GM12878 (cell line): ENCODE measurements at regions not wholly inside any gene's neighbourhood (a gene's known extent, or its start where the extent isn't known, plus 50 kb on each side); places are given as distances from the start of the nearest gene placed in this dataset.

ENCODE experiments used
- ATAC-seq: fragments of 200-7000 bp; cut with Tn5 transposase; 3 replicates; pipeline ENCODE4 v1.9.1; 2020; ENCODE audit warnings: mild to moderate bottlenecking, moderate library complexity
- BruUV-seq: library from RNA; stranded (reverse); fragments of 400-500 nt; replicated peaks from 2 replicates; lab custom pipeline; 2021; lab: Mats Ljungman, UMichigan
- CTCF ChIA-PET: fragments of 300-600 bp; sonication (Branson Sonifier 250); formaldehyde crosslinking; extraction: SDS; loops from one replicate; lab custom pipeline; 2021; ENCODE audit warnings: inconsistent platforms; lab: Yijun Ruan, JAX
- POLR2A ChIA-PET: fragments of 350-600 bp; formaldehyde crosslinking; extraction: SDS; loops from one replicate; lab custom pipeline; 2021; ENCODE audit warnings: inconsistent platforms; lab: Charles Lee
- RAD21 ChIA-PET: fragments of 300-600 bp; sonication (Branson Sonifier 250); formaldehyde crosslinking; loops from one replicate; lab custom pipeline; 2023; ENCODE audit warnings: antibody characterized with exemption; ENCODE audit not compliant: unreplicated experiment; lab: Charles Lee
- SMC1A ChIA-PET: fragments of 300-600 bp; sonication (Branson Sonifier 250); formaldehyde crosslinking; loops from one replicate; lab custom pipeline; 2023; ENCODE audit not compliant: unreplicated experiment, uncharacterized antibody; lab: Charles Lee
- DNase-seq: peaks from one replicate; pipeline ENCODE4 v3.0.0-alpha.2; 2011; ENCODE audit warnings: low read depth, low spot score
- FAIRE-seq: peaks from 3 replicates; lab custom pipeline; 2011; peaks lifted over from hg19 to GRCh38; lab: Jason Lieb, UNC
- H2AFZ ChIP-seq: 2 replicates; pipeline ENCODE4 v1.6.0; 2011; ENCODE audit warnings: low read depth, low read length, control low read depth; ENCODE audit not compliant: control insufficient read depth
- H3K27ac ChIP-seq: 2 replicates; pipeline ENCODE4 v1.5.1; 2011; ENCODE audit warnings: control low read depth; ENCODE audit not compliant: control insufficient read depth, insufficient read depth
- H3K27me3 ChIP-seq, 2 experiments: replicated peaks in 1 of 2; 2 replicates each; pipeline versions ENCODE4 v1.6.0 to v1.6.1; 2011; ENCODE audit warnings: low read length in 1 of 2; ENCODE audit not compliant: control insufficient read depth in 2 of 2, insufficient read depth in 2 of 2
- H3K36me3 ChIP-seq, 2 experiments: 2 replicates each; pipeline ENCODE4 v1.5.1; 2011; ENCODE audit warnings: low read length in 1 of 2; ENCODE audit not compliant: control insufficient read depth in 2 of 2, insufficient read depth in 2 of 2
- H3K4me1 ChIP-seq: 2 replicates; pipeline ENCODE4 v1.6.1; 2011; ENCODE audit warnings: mild to moderate bottlenecking, low read length, moderate library complexity, mixed read lengths; ENCODE audit not compliant: control insufficient read depth, insufficient read depth
- H3K4me2 ChIP-seq: 2 replicates; pipeline ENCODE4 v1.6.0; 2011; ENCODE audit warnings: control low read depth; ENCODE audit not compliant: control insufficient read depth, insufficient read depth
- H3K4me3 ChIP-seq: fragments of 200-600 bp; sonication (generic); 2 replicates; pipeline ENCODE4 v1.5.1; 2016
- H3K79me2 ChIP-seq: 2 replicates; pipeline ENCODE4 v1.6.0; 2011; ENCODE audit warnings: low read length; ENCODE audit not compliant: control insufficient read depth, insufficient read depth
- H3K9ac ChIP-seq: 2 replicates; pipeline ENCODE4 v1.8.0; 2011; ENCODE audit warnings: low read length, control low read depth, mixed read lengths; ENCODE audit not compliant: control insufficient read depth, insufficient read depth
- H3K9me3 ChIP-seq: replicated peaks from 3 replicates; pipeline ENCODE4 v1.5.1; 2011; ENCODE audit warnings: mild to moderate bottlenecking, low read length; ENCODE audit not compliant: control insufficient read depth, insufficient read depth
- H4K20me1 ChIP-seq: 2 replicates; pipeline ENCODE4 v1.6.0; 2011; ENCODE audit not compliant: control insufficient read depth, insufficient read depth
- ASH2L ChIP-seq: fragments of 300-600, 200-600 bp; sonication (generic); IDR thresholded peaks from 2 replicates; pipeline ENCODE4 v1.6.1; 2017; ENCODE audit warnings: low read depth, mild to moderate bottlenecking, borderline replicate concordance
- BRCA1 ChIP-seq: IDR thresholded peaks from 2 replicates; pipeline ENCODE4 v1.6.1; 2011; ENCODE audit warnings: low read depth, low read length, improper control_type of control experiment
- FOXK2 ChIP-seq: fragments of 450-650 bp; IDR thresholded peaks from 2 replicates; pipeline ENCODE4 v1.6.1; 2017; ENCODE audit warnings: mild to moderate bottlenecking, moderate library complexity
- FOXM1 ChIP-seq: IDR thresholded peaks from 2 replicates; pipeline ENCODE4 v1.6.1; 2012; ENCODE audit warnings: low read depth, mild to moderate bottlenecking, inconsistent platforms, low read length, moderate library complexity
- IKZF1 ChIP-seq: fragments of 450-650 bp; conservative IDR thresholded peaks from 2 replicates; pipeline ENCODE4 v1.6.1; 2017; ENCODE audit warnings: antibody characterized with exemption, mild to moderate bottlenecking
- MYC ChIP-seq: IDR thresholded peaks from 2 replicates; pipeline ENCODE4 v1.6.1; 2011; ENCODE audit warnings: mild to moderate bottlenecking, low read length, moderate library complexity, inconsistent platforms; ENCODE audit not compliant: insufficient read depth, insufficient replicate concordance, insufficient read length, severe bottlenecking
- NFXL1 ChIP-seq: fragments of 450-650 bp; IDR thresholded peaks from 2 replicates; pipeline ENCODE4 v1.6.1; 2017; ENCODE audit warnings: antibody characterized with exemption, mild to moderate bottlenecking, borderline replicate concordance
- NFYA ChIP-seq: IDR thresholded peaks from 2 replicates; pipeline ENCODE4 v1.6.1; 2011; ENCODE audit warnings: low read depth, mild to moderate bottlenecking, low read length, improper control_type of control experiment, borderline replicate concordance
- RFX5 ChIP-seq: IDR thresholded peaks from 2 replicates; pipeline ENCODE4 v1.6.1; 2011; ENCODE audit warnings: low read depth, low read length, improper control_type of control experiment
- SIN3A ChIP-seq: IDR thresholded peaks from 2 replicates; pipeline ENCODE4 v1.6.1; 2012; ENCODE audit warnings: low read depth, low read length, improper control_type of control experiment
- SREBF2 ChIP-seq: IDR thresholded peaks from 2 replicates; pipeline ENCODE4 v1.6.1; 2012; ENCODE audit warnings: mild to moderate bottlenecking, low read length
- WGBS: methylation state at CpG from one replicate; pipeline ENCODE4 v1.1.6; 2016; ENCODE audit warnings: low lambda C conversion rate; ENCODE audit not compliant: insufficient replicate concordance, insufficient coverage; ENCODE audit errors: missing lambda C conversion rate; 5-methylcytosine and 5-hydroxymethylcytosine counted together
- in situ Hi-C: fragments of 300-500 bp; cut with MboI; formaldehyde crosslinking; loops from 9 replicates; pipeline ENCODE4 v1.14.3; 2018; ENCODE audit warnings: mixed read lengths
- intact Hi-C: fragments of 100-400 bp; cut with micrococcal nuclease; formaldehyde crosslinking; loops from one replicate; pipeline ENCODE4 v1.14.2; 2022; ENCODE audit not compliant: unreplicated experiment
- TF ChIP-seq, protein P1 (sequence below): IDR thresholded peaks from 2 replicates; pipeline ENCODE4 v1.6.1; 2011; ENCODE audit warnings: mild to moderate bottlenecking, low read depth, low read length, moderate library complexity; ENCODE audit not compliant: insufficient replicate concordance
- TF ChIP-seq, protein P2 (sequence below): fragments of 450-650 bp; IDR thresholded peaks from 2 replicates; pipeline ENCODE4 v1.6.1; 2016; ENCODE audit warnings: mild to moderate bottlenecking, moderate library complexity, borderline replicate concordance
- TF ChIP-seq, protein P3 (sequence below): fragments of 450-650 bp; IDR thresholded peaks from 2 replicates; pipeline ENCODE4 v1.6.1; 2017; ENCODE audit warnings: mild to moderate bottlenecking, low read depth, inconsistent platforms; ENCODE audit not compliant: poor library complexity, severe bottlenecking
- TF ChIP-seq, protein P4 (sequence below): fragments of 450-650 bp; IDR thresholded peaks from 2 replicates; pipeline ENCODE4 v1.6.1; 2018; ENCODE audit warnings: mild to moderate bottlenecking, low read depth, moderate library complexity; ENCODE audit not compliant: partially characterized antibody

DNA sequence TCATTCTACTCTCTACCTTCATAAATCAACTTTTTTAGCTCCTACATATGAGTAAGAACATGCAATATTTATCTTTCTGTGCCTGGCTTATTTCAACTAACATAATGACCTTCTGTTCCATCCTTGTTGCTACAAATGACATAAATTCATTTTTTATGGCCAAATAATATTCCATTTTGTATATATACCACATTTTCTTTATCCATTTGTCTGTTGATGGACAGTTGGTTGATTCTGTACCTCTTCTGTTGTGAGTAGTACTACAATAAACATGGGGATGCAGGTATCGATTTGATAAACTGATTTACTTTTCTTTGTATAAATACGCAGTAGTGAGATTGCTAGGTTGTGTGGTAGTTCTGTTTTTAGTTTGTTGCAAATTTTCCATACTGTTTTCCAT, 279.5 kb upstream of the NFIA start:
- Histone ChIP-seq H3K4me3 (no peak overlapping the region), H4K20me1 (no peaks in the 10 kb centered on the region), H3K9ac (no peak overlapping the region), H3K4me2 (no peak overlapping the region), H3K79me2 (no peaks in the 10 kb centered on the region), H3K27ac (no peak overlapping the region), H3K27me3 (no peaks in the 10 kb centered on the region), H3K36me3 (no peaks in the 10 kb centered on the region), H3K4me1 (no peaks in the 10 kb centered on the region), H2AFZ (no peak overlapping the region), H3K9me3 (no peaks in the 10 kb centered on the region)
- ChIA-PET POLR2A (no interaction called here), CTCF (no interaction called here), RAD21 (no interaction called here), SMC1A (no interaction called here)
- 72% methylated on average over 2 of the region's 2 CpGs for WGBS
- in situ Hi-C loops (no loop called here), intact Hi-C loops (no loop called here)
- TF ChIP-seq NFXL1 (no peak), NFYA (no peak), SREBF2 (no peak), BRCA1 (no peak), ASH2L (no peak), SIN3A (no peak), FOXK2 (no peak), MYC (no peak), RFX5 (no peak), IKZF1 (no peak), FOXM1 (no peak)
- TF ChIP-seq, protein P1, sequence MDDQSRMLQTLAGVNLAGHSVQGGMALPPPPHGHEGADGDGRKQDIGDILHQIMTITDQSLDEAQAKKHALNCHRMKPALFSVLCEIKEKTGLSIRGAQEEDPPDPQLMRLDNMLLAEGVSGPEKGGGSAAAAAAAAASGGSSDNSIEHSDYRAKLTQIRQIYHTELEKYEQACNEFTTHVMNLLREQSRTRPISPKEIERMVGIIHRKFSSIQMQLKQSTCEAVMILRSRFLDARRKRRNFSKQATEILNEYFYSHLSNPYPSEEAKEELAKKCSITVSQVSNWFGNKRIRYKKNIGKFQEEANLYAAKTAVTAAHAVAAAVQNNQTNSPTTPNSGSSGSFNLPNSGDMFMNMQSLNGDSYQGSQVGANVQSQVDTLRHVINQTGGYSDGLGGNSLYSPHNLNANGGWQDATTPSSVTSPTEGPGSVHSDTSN: no peak
- TF ChIP-seq, protein P2, sequence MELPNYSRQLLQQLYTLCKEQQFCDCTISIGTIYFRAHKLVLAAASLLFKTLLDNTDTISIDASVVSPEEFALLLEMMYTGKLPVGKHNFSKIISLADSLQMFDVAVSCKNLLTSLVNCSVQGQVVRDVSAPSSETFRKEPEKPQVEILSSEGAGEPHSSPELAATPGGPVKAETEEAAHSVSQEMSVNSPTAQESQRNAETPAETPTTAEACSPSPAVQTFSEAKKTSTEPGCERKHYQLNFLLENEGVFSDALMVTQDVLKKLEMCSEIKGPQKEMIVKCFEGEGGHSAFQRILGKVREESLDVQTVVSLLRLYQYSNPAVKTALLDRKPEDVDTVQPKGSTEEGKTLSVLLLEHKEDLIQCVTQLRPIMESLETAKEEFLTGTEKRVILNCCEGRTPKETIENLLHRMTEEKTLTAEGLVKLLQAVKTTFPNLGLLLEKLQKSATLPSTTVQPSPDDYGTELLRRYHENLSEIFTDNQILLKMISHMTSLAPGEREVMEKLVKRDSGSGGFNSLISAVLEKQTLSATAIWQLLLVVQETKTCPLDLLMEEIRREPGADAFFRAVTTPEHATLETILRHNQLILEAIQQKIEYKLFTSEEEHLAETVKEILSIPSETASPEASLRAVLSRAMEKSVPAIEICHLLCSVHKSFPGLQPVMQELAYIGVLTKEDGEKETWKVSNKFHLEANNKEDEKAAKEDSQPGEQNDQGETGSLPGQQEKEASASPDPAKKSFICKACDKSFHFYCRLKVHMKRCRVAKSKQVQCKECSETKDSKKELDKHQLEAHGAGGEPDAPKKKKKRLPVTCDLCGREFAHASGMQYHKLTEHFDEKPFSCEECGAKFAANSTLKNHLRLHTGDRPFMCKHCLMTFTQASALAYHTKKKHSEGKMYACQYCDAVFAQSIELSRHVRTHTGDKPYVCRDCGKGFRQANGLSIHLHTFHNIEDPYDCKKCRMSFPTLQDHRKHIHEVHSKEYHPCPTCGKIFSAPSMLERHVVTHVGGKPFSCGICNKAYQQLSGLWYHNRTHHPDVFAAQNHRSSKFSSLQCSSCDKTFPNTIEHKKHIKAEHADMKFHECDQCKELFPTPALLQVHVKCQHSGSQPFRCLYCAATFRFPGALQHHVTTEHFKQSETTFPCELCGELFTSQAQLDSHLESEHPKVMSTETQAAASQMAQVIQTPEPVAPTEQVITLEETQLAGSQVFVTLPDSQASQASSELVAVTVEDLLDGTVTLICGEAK: no peak
- TF ChIP-seq, protein P3, sequence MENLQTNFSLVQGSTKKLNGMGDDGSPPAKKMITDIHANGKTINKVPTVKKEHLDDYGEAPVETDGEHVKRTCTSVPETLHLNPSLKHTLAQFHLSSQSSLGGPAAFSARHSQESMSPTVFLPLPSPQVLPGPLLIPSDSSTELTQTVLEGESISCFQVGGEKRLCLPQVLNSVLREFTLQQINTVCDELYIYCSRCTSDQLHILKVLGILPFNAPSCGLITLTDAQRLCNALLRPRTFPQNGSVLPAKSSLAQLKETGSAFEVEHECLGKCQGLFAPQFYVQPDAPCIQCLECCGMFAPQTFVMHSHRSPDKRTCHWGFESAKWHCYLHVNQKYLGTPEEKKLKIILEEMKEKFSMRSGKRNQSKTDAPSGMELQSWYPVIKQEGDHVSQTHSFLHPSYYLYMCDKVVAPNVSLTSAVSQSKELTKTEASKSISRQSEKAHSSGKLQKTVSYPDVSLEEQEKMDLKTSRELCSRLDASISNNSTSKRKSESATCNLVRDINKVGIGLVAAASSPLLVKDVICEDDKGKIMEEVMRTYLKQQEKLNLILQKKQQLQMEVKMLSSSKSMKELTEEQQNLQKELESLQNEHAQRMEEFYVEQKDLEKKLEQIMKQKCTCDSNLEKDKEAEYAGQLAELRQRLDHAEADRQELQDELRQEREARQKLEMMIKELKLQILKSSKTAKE: no peak
- TF ChIP-seq, protein P4, sequence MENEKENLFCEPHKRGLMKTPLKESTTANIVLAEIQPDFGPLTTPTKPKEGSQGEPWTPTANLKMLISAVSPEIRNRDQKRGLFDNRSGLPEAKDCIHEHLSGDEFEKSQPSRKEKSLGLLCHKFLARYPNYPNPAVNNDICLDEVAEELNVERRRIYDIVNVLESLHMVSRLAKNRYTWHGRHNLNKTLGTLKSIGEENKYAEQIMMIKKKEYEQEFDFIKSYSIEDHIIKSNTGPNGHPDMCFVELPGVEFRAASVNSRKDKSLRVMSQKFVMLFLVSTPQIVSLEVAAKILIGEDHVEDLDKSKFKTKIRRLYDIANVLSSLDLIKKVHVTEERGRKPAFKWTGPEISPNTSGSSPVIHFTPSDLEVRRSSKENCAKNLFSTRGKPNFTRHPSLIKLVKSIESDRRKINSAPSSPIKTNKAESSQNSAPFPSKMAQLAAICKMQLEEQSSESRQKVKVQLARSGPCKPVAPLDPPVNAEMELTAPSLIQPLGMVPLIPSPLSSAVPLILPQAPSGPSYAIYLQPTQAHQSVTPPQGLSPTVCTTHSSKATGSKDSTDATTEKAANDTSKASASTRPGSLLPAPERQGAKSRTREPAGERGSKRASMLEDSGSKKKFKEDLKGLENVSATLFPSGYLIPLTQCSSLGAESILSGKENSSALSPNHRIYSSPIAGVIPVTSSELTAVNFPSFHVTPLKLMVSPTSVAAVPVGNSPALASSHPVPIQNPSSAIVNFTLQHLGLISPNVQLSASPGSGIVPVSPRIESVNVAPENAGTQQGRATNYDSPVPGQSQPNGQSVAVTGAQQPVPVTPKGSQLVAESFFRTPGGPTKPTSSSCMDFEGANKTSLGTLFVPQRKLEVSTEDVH: no peak
- FAIRE-seq: no peak
- ATAC-seq: no peak
- DNase-seq: no peak
- BruUV-seq: no TSS peak
